Ascending aorta (tissue), 2 donors: ENCODE measurements at regions not wholly inside any gene's neighbourhood (a gene's known extent, or its start where the extent isn't known, plus 50 kb on each side); places are given as distances from the start of the nearest gene placed in this dataset.
"Not testable (repeated sequence)": the region's sequence is repeated elsewhere in the genome, so short reads cannot be mapped to it uniquely, and the experiment has no call there.

Source experiments
- DNase-seq, 2 donors: peaks; one replicate each; pipeline ENCODE4 v3.0.0-alpha.2; 2019; ENCODE audit warnings: low spot score in 2 of 2
- H3K27ac ChIP-seq, 2 donors: fragments of 200-600 bp; sonication (generic); one replicate each; pipeline ENCODE4 v1.5.1; 2016 to 2017; ENCODE audit warnings: mild to moderate bottlenecking in 1 of 2
- H3K27me3 ChIP-seq: fragments of 200-600 bp; sonication (generic); one replicate; pipeline ENCODE4 v1.5.1; 2017
- H3K36me3 ChIP-seq, 2 donors: fragments of 200-600 bp; sonication (generic); one replicate each; pipeline ENCODE4 v1.5.1; 2016
- H3K4me1 ChIP-seq, 2 donors: fragments of 200-600 bp; sonication (generic); one replicate each; pipeline ENCODE4 v1.5.1; 2016 to 2017; ENCODE audit warnings: mild to moderate bottlenecking in 1 of 2
- H3K4me3 ChIP-seq, 2 donors: fragments of 200-600 bp; sonication (generic); one replicate each; pipeline ENCODE4 v1.5.1; 2016 to 2017; ENCODE audit warnings: mild to moderate bottlenecking in 1 of 2
- H3K9me3 ChIP-seq, 2 donors: fragments of 200-600 bp; sonication (generic); one replicate each; pipeline ENCODE4 v1.5.1; 2016
- CTCF ChIP-seq, 3 experiments: fragments of 200-600 bp in 2 of 3; fragments of 450-650 bp in 1 of 3; sonication (generic) in 2 of 3; IDR thresholded peaks; one replicate each; pipeline ENCODE4 v1.5.1; 2016 to 2019; ENCODE audit warnings: antibody characterized with exemption in 3 of 3, mild to moderate bottlenecking in 1 of 3, moderate library complexity in 1 of 3
- intact Hi-C: fragments of 100-400 bp; cut with DNase I; formaldehyde crosslinking; loops from one replicate; pipeline ENCODE4 v1.15.1; 2023

DNA sequence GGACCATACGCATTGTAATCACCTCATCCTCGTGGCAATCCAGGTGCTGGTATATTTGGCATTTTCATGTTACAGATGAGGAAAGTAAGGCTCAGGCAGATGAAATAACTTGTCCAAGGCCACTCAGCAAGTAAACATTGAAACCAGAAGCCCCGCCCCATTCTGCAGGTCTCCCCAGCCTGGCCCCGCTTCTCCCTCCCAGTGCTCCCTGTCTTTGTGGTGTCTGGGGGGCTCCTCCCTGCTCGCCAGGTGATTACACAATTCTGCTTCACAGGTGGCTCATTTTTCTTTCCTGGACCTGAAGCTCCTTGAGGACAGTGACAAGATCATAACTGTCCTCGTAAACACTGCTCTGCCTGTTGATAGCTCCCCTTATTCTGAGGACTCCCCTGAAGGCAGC, 531.5 kb upstream of the B3GAT1 start:
- no peak for TF ChIP-seq CTCF (IDR thresholded peaks at IDR 0.05)
- peaks cover 3 to 7% of the 10 kb centered on the region in 2 donors for H3K4me1 ChIP-seq
- no peak for DNase-seq
- intact Hi-C loops: no loop called here
- H3K9me3 ChIP-seq: no peaks in the 10 kb centered on the region
- H3K27ac ChIP-seq: no peak overlapping the region
- no peaks in the 10 kb centered on the region for H3K27me3 ChIP-seq
- H3K4me3 ChIP-seq: no peak overlapping the region
- no peaks in the 10 kb centered on the region for H3K36me3 ChIP-seq

GRCh38 chr11:134942681-134943080, 530.6 kb upstream of the B3GAT1 start:
- no peaks in the 10 kb centered on the region for H3K36me3 ChIP-seq
- DNase-seq: no peak
- H3K4me3 ChIP-seq: no peak overlapping the region
- peaks cover 0 to under 1% of the 10 kb centered on the region in 2 donors for H3K4me1 ChIP-seq
- H3K27me3 ChIP-seq: no peaks in the 10 kb centered on the region
- no peak overlapping the region for H3K27ac ChIP-seq
- intact Hi-C loops: no loop called here
- no peaks in the 10 kb centered on the region for H3K9me3 ChIP-seq
- no peak for TF ChIP-seq CTCF (IDR thresholded peaks at IDR 0.05)

GRCh38 chr11:134941936-134942600, 530.0 kb upstream of the B3GAT1 start:
- H3K4me1 ChIP-seq, H3K4me3 ChIP-seq, H3K9me3 ChIP-seq, H3K27me3 ChIP-seq, H3K36me3 ChIP-seq, intact Hi-C loops, DNase-seq, H3K27ac ChIP-seq: not testable (repeated sequence)
- peak in 2 of 3 experiments; percentile 8 to 37 for TF ChIP-seq CTCF (IDR thresholded peaks at IDR 0.05)

GRCh38 chr11:134941326-134941725, 529.3 kb upstream of the B3GAT1 start:
- TF ChIP-seq CTCF (IDR thresholded peaks at IDR 0.05): no peak
- H3K9me3 ChIP-seq: no peaks in the 10 kb centered on the region
- intact Hi-C loops: no loop called here

GRCh38 chr11:134940441-134941126, 528.5 kb upstream of the B3GAT1 start:
- H3K4me1 ChIP-seq: no peaks in the 10 kb centered on the region
- TF ChIP-seq CTCF (IDR thresholded peaks at IDR 0.05): no peak

More at GRCh38 chr11:134941326-134941725, 529.3 kb upstream of the B3GAT1 start:
- H3K36me3 ChIP-seq: no peaks in the 10 kb centered on the region
- H3K27me3 ChIP-seq: no peaks in the 10 kb centered on the region
- no peak for DNase-seq
- H3K27ac ChIP-seq: no peak overlapping the region
- no peaks in the 10 kb centered on the region for H3K4me1 ChIP-seq
- H3K4me3 ChIP-seq: no peak overlapping the region

More at GRCh38 chr11:134940441-134941126, 528.5 kb upstream of the B3GAT1 start:
- no peak overlapping the region for H3K4me3 ChIP-seq
- DNase-seq: no peak
- H3K9me3 ChIP-seq: no peaks in the 10 kb centered on the region
- intact Hi-C loops: no loop called here
- no peaks in the 10 kb centered on the region for H3K36me3 ChIP-seq
- no peaks in the 10 kb centered on the region for H3K27me3 ChIP-seq
- no peak overlapping the region for H3K27ac ChIP-seq
